ES-I3 (cell line): ENCODE measurements at regions not wholly inside any gene's neighbourhood (a gene's known extent, or its start where the extent isn't known, plus 50 kb on each side); places are given as distances from the start of the nearest gene placed in this dataset.
"Not testable (repeated sequence)": the region's sequence is repeated elsewhere in the genome, so short reads cannot be mapped to it uniquely, and the experiment has no call there.

Experiments
- H3K36me3 ChIP-seq: 2 replicates; pipeline ENCODE4 v1.6.1; 2013; ENCODE audit warnings: mild to moderate bottlenecking, low read length, control low read depth, moderate library complexity; ENCODE audit not compliant: insufficient read depth
- H3K4me1 ChIP-seq: 2 replicates; pipeline ENCODE4 v1.6.1; 2013; ENCODE audit warnings: mild to moderate bottlenecking, control low read depth, low read length; ENCODE audit not compliant: insufficient read depth
- H3K9ac ChIP-seq: 2 replicates; pipeline ENCODE4 v1.6.1; 2013; ENCODE audit warnings: low read depth, mild to moderate bottlenecking, low read length, moderate library complexity
- H3K9me3 ChIP-seq: 2 replicates; pipeline ENCODE4 v1.6.1; 2013; ENCODE audit warnings: mild to moderate bottlenecking, low read length, moderate library complexity; ENCODE audit not compliant: control insufficient read depth, insufficient read depth

DNA sequence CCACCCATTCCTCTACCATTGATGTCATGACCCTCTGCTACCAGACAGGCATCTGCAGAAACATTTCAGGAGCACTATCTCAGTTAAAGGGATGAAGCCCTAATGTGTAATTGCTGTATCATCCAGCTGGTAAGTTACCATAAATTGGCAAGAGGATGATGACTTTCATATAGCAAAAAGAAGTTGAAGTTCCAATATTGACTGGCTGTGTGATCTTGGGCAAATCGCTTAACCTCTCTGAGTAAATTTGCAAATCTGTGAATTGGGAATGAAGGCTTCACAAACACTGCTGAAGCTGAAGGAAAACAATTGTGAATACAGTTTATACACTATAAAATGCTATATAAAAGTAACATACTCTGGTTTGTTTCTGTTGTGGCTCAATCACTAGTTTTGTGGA is 89.5 kb upstream of the PHACTR1 start:
- Histone ChIP-seq H3K9me3 (no peaks in the 10 kb centered on the region), H3K4me1 (no peaks in the 10 kb centered on the region), H3K36me3 (no peaks in the 10 kb centered on the region)

DNA sequence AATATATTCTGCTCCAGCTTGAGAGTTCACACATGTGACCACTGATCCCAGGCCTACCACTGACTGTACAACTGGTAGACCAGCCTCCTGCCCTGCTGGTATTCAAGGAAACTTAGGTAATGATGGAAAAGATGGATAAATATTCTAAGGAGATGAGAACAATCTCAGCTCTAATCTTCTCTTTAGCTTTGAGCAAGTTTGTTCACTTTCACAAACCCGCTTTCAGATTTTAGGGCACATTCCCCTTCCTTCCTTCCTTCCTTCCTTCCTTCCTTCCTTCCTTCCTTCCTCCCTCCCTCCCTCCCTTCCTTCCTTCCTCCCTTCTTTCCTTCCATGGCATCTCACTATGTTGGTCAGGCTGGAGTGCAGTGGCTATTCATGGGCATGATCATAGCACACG is 88.2 kb upstream of the PHACTR1 start:
- no peaks in the 10 kb centered on the region for H3K9me3 ChIP-seq
- H3K36me3 ChIP-seq = no peaks in the 10 kb centered on the region
- no peaks in the 10 kb centered on the region for H3K4me1 ChIP-seq
- no peak overlapping the region for H3K9ac ChIP-seq

More for the DNA sequence above, 89.5 kb upstream of the PHACTR1 start:
- no peak overlapping the region for H3K9ac ChIP-seq

DNA sequence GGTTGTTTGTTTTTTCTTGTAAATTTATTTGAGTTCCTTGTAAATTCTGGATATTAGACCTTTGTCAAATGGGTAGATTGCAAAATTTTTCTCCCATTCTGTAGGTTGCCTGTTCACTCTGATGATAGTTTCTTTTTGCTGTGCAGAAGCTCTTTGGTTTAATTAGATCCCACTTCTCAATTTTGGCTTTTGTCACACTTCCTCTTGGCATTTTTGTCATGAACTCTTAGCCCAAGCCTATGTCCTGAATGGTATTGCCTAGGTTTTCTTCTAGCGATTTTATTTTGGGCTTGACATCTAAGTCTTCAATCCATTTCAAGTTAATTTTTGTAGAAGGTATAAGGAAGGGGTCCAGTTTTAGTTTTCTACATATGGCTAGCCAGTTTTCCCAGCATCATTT is 82.8 kb upstream of the PHACTR1 start:
- not testable (repeated sequence) for H3K9ac ChIP-seq, H3K36me3 ChIP-seq

DNA sequence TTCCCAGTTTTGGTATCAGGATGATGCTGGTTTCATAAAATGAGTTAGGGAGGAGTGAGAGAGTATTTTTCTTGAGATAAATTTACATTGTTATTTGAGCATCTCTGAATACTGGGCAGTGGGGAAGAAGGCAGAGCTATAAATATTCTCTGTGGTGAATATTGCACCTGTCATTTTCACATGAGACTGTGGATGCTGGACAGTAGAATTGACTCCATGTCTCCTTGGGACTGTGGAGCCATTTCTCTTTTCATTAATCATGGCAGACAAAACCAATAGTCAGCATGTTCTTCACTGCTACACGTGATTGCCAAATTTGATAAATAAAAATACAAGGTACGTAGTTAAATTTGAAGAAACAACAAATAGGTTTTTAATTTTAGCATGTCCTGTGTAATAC is 81.2 kb upstream of the PHACTR1 start:
- Histone ChIP-seq H3K9me3 (no peaks in the 10 kb centered on the region), H3K4me1 (no peaks in the 10 kb centered on the region), H3K36me3 (no peaks in the 10 kb centered on the region), H3K9ac (no peak overlapping the region)

More for the DNA sequence above, 82.8 kb upstream of the PHACTR1 start:
- H3K9me3 ChIP-seq, H3K4me1 ChIP-seq: not testable (repeated sequence)

DNA sequence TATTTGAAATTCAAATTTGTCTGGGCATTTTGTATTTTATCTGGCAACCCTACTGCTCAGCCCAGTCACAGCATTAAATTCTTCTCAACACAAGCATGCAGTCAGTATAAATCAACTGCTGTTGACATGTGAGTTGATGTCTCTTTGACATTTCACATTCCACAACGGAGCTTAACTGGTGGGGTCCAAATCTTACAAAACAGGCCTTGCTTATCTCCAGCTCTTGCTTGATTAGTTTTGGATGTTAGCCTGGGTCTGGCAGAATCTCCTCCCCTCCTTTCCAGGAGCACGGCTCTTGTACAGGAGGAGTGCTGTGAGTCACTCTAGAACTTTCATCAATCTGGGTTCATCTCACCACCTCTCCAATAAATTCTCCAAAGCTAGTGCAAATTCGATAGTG is 80.8 kb upstream of the PHACTR1 start:
- Histone ChIP-seq H3K4me1 (no peaks in the 10 kb centered on the region), H3K9ac (no peak overlapping the region), H3K9me3 (no peaks in the 10 kb centered on the region), H3K36me3 (no peaks in the 10 kb centered on the region)

DNA sequence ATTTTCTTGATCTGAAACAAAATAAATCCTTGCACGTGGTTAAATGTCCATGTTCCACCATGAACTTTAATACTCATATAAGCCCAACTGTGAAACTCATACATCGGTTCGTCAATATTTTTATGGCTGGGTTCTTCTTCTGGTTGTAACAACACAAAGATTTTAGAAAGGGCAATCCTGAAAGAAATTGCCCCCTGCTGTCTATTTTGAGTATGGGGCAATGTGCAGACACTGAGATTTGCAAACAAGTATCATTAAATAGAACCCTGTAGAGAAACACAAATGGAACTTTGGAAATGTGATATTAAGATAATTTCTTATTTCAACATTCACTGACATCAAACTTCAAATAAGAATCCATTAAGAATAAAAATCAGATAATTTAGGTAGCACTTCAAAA is 80.2 kb upstream of the PHACTR1 start:
- H3K4me1 ChIP-seq = no peaks in the 10 kb centered on the region
- H3K36me3 ChIP-seq = no peaks in the 10 kb centered on the region

DNA sequence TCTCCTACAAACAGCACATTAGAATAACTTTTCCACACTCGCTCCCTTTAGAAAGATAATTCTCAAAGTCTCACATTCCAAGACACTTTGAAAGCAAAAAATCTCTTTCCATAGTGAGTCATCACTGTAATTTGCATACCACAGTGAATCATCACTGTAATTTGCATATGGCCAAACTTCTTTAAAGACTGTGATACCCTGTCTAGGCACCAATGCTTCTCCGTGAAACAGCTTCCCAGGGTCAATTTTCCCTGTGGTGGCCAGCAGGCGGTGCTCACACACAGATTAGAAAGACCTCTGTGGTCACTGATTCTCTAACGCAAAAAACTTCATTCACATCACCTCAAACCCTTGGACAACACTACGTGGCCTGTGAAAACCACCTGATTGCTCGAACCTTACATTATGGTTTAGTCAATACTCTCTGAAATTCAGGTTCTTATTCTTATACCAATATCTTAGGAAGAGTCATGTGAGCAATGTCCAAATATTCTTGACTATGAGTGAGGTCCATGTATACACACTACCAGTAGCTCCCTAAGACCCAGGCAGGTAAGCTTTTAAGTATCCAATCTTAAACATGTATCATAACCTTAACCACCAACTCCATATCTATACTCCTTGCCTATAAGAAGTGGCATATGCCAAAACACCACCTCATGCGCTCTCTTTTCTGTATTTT is 78.5 kb upstream of the PHACTR1 start:
- Histone ChIP-seq H3K36me3 (no peaks in the 10 kb centered on the region), H3K9ac (no peak overlapping the region), H3K9me3 (no peaks in the 10 kb centered on the region), H3K4me1 (no peaks in the 10 kb centered on the region)

More for the DNA sequence above, 80.2 kb upstream of the PHACTR1 start:
- Histone ChIP-seq H3K9ac (no peak overlapping the region), H3K9me3 (no peaks in the 10 kb centered on the region)

DNA sequence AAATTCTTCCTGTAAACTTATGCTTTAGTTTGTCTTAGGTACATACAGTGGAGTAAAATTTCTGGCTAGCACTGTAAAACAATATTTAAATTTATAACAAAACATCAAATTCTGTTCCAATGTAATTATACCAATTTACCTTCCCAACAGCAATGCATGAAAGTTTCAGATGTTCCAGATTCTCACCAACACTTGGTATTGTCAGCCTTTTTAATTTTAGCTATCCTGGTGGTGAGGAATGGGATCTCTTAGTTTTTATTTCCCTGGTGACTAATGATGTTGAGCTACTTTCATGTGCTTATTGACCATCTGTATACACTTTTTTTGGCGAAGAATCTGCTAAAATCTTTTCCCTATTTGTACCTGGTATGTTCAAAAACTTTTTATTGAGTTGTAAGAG is 76.1 kb upstream of the PHACTR1 start:
- no peak overlapping the region for H3K9ac ChIP-seq
- no peaks in the 10 kb centered on the region for H3K9me3 ChIP-seq
- H3K36me3 ChIP-seq = no peaks in the 10 kb centered on the region
- H3K4me1 ChIP-seq = no peaks in the 10 kb centered on the region

DNA sequence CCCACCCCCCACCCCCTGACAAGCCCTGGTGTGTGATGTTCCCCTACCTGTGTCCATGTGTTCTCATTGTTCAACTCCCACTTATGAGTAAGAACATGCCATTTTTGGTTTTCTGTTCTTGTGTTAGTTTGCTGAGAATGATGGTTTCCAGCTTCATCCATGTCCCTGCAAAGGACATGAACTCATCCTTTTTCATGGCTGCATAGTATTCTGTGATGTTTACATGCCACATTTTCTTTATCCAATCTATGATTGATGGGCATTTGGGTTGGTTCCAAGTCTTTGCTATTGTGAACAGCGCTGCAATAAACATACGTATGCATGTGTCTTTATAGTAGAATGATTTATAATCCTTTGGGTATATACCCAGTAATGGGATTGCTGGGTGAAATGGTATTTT is 74.8 kb upstream of the PHACTR1 start:
- not testable (repeated sequence) for H3K4me1 ChIP-seq, H3K9ac ChIP-seq, H3K9me3 ChIP-seq, H3K36me3 ChIP-seq

DNA sequence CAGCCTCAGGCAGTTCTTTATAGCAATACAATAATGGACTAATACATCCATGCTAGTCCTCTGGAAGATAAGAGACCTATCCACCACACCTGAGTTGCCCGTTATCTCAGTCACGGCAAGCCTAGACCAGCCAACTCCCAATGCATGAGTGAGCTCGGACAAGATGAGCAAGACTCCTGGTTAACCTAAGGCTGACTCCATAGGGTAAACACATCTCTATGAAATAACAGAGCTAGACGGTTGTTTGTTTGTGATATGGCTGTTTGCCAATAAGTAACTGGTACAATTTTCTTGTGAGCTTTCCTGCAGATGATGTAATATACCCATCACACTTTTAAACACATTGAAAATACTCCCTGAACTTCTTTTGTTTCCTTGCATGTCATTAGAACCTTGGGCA is 70.6 kb upstream of the PHACTR1 start:
- Histone ChIP-seq H3K36me3 (no peaks in the 10 kb centered on the region), H3K4me1 (no peaks in the 10 kb centered on the region), H3K9ac (no peak overlapping the region), H3K9me3 (no peaks in the 10 kb centered on the region)

DNA sequence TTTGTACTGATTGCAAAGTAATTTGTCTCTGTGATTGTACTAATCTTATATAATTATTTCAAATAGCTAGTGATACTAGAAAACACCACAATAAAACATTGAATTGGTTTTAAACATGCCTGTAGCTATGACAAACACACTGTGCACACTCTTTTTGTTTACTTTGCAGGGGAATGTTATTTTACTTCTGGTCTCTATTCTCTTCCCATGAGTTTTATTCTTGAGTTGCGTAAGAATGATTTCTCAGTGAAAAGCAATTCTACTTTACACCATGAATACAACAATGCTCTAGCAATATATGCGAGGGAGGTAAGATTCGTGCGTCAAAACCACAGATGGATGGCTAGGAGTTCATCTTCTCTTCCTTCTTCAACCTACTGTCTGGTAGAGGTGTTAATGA is 68.4 kb upstream of the PHACTR1 start:
- Histone ChIP-seq H3K4me1 (no peaks in the 10 kb centered on the region), H3K9ac (no peak overlapping the region), H3K9me3 (no peaks in the 10 kb centered on the region), H3K36me3 (no peaks in the 10 kb centered on the region)

DNA sequence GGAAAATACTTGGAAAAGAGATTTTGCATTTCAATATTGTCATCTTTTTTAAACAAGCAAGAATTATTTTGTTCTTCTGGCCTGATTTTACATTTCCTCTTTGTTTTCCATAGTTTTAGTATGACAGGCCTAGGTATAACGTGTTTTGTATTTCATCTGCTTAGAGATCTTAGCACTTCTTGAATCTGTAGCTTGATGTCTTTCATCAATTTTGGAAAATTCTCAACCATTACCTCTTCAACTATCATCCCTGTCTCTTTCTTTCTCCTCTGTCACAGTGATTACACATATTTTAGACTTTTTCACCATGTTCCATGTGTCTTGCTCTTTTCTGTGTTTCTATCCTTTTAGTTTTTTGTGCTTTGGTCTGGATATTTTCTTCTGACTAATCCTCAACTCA is 67.2 kb upstream of the PHACTR1 start:
- Histone ChIP-seq H3K9ac (no peak overlapping the region), H3K36me3 (no peaks in the 10 kb centered on the region), H3K4me1 (no peaks in the 10 kb centered on the region), H3K9me3 (no peaks in the 10 kb centered on the region)

DNA sequence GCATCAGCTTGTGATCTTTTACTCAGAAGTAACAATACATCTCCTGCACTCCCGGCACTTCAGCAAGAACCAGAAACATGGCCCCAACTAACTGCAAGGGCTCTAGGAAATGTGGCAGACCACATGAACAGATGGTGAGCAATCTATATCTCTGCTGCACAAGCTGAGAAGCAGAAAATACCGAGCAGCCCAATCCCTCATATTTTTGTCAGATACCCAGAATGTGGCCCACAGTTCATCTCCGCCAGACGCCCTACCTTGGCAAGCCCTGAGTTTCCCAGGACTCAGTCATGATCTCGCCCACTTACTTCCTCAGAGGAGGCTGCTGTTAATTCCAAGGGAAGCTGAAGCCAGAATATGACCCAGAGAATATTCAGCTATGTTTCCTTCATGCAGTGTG is 63.1 kb upstream of the PHACTR1 start:
- peaks cover 5% of the 10 kb centered on the region; the same call in 1 of the 2 replicates for H3K4me1 ChIP-seq
- H3K9ac ChIP-seq = no peak overlapping the region

DNA sequence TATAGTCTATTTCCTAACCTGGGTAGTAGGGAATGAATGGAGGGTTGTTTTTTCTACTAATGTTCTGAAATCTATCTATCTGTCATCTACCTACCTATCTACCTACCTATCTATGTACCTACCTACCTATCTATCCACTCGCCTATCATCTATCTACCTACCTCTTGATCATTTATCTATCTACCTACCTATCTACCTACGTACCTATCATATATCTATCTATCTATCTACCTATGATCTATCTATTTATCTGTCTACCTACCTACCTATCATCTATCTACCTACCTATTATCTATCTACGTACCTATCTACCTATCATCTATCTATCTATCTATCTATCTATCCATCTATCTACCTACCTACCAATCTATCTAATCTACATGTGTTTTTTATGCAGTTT is 62.5 kb upstream of the PHACTR1 start:
- Histone ChIP-seq H3K4me1 (peaks cover 5% of the 10 kb centered on the region; the same call in 1 of the 2 replicates), H3K9me3 (no peaks in the 10 kb centered on the region), H3K9ac (no peak overlapping the region), H3K36me3 (no peaks in the 10 kb centered on the region)

More for the DNA sequence above, 63.1 kb upstream of the PHACTR1 start:
- H3K9me3 ChIP-seq = no peaks in the 10 kb centered on the region
- no peaks in the 10 kb centered on the region for H3K36me3 ChIP-seq

DNA sequence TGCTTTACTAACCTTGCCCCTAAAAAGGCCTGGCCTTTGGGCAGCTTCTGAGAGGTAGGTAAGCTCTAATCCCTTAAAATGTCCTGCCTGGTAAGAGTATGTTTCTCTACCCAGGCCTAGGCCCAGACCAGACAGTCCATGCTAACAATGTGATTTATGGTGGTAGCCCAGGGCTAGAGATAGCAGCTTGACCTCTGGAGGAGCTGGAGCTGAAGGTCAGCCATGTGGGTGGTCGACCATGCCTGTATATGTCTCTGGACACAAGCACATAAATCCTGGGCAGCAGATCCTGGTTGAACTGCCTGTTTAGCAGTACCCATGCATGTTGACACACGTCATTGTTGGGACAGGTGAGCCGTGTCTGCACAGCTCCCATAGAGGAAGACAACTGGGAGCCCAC is 62.1 kb upstream of the PHACTR1 start:
- Histone ChIP-seq H3K9me3 (no peaks in the 10 kb centered on the region), H3K36me3 (no peaks in the 10 kb centered on the region), H3K9ac (no peak overlapping the region), H3K4me1 (peaks cover 5% of the 10 kb centered on the region; the same call in 1 of the 2 replicates)

DNA sequence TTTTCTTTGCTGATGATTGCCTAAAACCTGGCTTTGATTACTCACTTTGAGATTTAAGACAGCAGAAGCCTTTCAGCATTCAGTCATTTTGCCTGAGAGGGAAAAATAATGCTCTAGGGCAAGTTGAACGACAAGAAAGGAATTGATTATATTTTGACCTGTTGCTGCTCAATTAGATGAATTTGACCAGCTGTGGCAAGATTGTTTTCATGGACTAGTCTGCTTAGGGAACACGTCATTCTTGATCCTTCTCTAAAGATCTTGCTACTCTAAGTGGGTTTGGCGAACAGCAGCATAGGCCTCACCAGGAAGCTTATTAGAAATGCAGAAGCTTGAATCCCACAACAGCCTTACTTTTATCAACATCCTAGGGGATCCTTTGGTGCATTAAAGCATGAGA is 59.7 kb upstream of the PHACTR1 start:
- H3K9me3 ChIP-seq = no peaks in the 10 kb centered on the region
- H3K4me1 ChIP-seq = peaks cover 5% of the 10 kb centered on the region; the same call in 1 of the 2 replicates
- H3K9ac ChIP-seq = no peak overlapping the region
- H3K36me3 ChIP-seq = no peaks in the 10 kb centered on the region
